Keratinocyte (primary cell): ENCODE measurements at regions not wholly inside any gene's neighbourhood (a gene's known extent, or its start where the extent isn't known, plus 50 kb on each side); places are given as distances from the start of the nearest gene placed in this dataset.
"Not testable (repeated sequence)": the region's sequence is repeated elsewhere in the genome, so short reads cannot be mapped to it uniquely, and the experiment has no call there.

Experiments
- DNase-seq: peaks from one replicate; pipeline ENCODE4 v3.0.0-alpha.2; 2011; ENCODE audit warnings: low read depth, missing footprints, low spot score
- FAIRE-seq: peaks from 2 replicates; lab custom pipeline; 2011; peaks lifted over from hg19 to GRCh38; lab: Jason Lieb, UNC
- H2AFZ ChIP-seq: 2 replicates; pipeline ENCODE4 v1.6.0; 2012; ENCODE audit warnings: low read length, control low read depth, inconsistent platforms; ENCODE audit not compliant: control insufficient read depth
- H3K27ac ChIP-seq: 2 replicates; pipeline ENCODE4 v1.5.1; 2011; ENCODE audit warnings: low read length; ENCODE audit not compliant: control insufficient read depth, insufficient read depth
- H3K27me3 ChIP-seq: 3 replicates; pipeline ENCODE4 v1.6.0; 2011; ENCODE audit warnings: low read length; ENCODE audit not compliant: control insufficient read depth, insufficient read depth; ENCODE audit errors: extremely low read depth
- H3K36me3 ChIP-seq, 2 experiments: 2 replicates in 1 of 2; 3 replicates in 1 of 2; pipeline ENCODE4 v1.5.1; 2011; ENCODE audit warnings: low read length in 2 of 2, mild to moderate bottlenecking in 1 of 2; ENCODE audit not compliant: control insufficient read depth in 2 of 2, insufficient read depth in 2 of 2; ENCODE audit errors: extremely low read depth in 1 of 2
- H3K4me1 ChIP-seq: 3 replicates; pipeline ENCODE4 v1.5.1; 2011; ENCODE audit warnings: low read length; ENCODE audit not compliant: control insufficient read depth, insufficient read depth; ENCODE audit errors: extremely low read depth
- H3K4me2 ChIP-seq: 3 replicates; pipeline ENCODE4 v1.6.0; 2011; ENCODE audit warnings: low read depth, low read length; ENCODE audit not compliant: control insufficient read depth, insufficient read depth; ENCODE audit errors: extremely low read depth
- H3K4me3 ChIP-seq, 3 experiments: fragments of 200-600 bp in 1 of 3; sonication (generic) in 1 of 3; 2 replicates in 2 of 3; 3 replicates in 1 of 3; pipeline ENCODE4 v1.5.1; 2011 to 2016; ENCODE audit warnings: low read length in 3 of 3, mild to moderate bottlenecking in 3 of 3, control low read depth in 2 of 3, inconsistent platforms in 1 of 3, low read depth in 1 of 3, mixed read lengths in 1 of 3, mixed run types in 1 of 3, moderate library complexity in 1 of 3; ENCODE audit not compliant: control insufficient read depth in 2 of 3, insufficient read depth in 2 of 3; ENCODE audit errors: extremely low read depth in 1 of 3
- H3K79me2 ChIP-seq: 2 replicates; pipeline ENCODE4 v1.6.0; 2012; ENCODE audit warnings: low read length; ENCODE audit not compliant: control insufficient read depth, insufficient read depth
- H3K9ac ChIP-seq: 3 replicates; pipeline ENCODE4 v1.6.0; 2011; ENCODE audit warnings: low read length; ENCODE audit not compliant: control insufficient read depth, insufficient read depth; ENCODE audit errors: extremely low read depth
- H3K9me1 ChIP-seq: 3 replicates; pipeline ENCODE4 v1.6.0; 2011; ENCODE audit warnings: low read length; ENCODE audit not compliant: control insufficient read depth, insufficient read depth; ENCODE audit errors: extremely low read depth
- H3K9me3 ChIP-seq: 2 replicates; pipeline ENCODE4 v1.5.1; 2012; ENCODE audit warnings: low read depth, low read length; ENCODE audit not compliant: control insufficient read depth
- H4K20me1 ChIP-seq: 3 replicates; pipeline ENCODE4 v1.6.0; 2011; ENCODE audit warnings: low read length; ENCODE audit not compliant: control insufficient read depth, insufficient read depth; ENCODE audit errors: extremely low read depth
- EZH2 ChIP-seq: IDR thresholded peaks from one replicate; pipeline ENCODE4 v1.6.1; 2012; ENCODE audit warnings: inconsistent platforms, mild to moderate bottlenecking, low read length, moderate library complexity
- dilution Hi-C: fragments of 300-500 bp; cut with MboI; formaldehyde crosslinking; loops from one replicate; pipeline ENCODE4 v1.7.0; 2020; ENCODE audit warnings: low sequenced_read_pairs; ENCODE audit not compliant: extremely low pct_ligation_motif_present
- TF ChIP-seq, protein P1 (sequence below), 3 experiments: IDR thresholded peaks in 1 of 3; conservative IDR thresholded peaks in 1 of 3; optimal IDR thresholded peaks in 1 of 3; 2 replicates in 2 of 3; 3 replicates in 1 of 3; pipeline versions ENCODE3 to v1.5.1; 2011; ENCODE audit warnings: low read length in 3 of 3, mild to moderate bottlenecking in 3 of 3, moderate library complexity in 2 of 3, control low read depth in 1 of 3, inconsistent platforms in 1 of 3; ENCODE audit not compliant: insufficient read depth in 2 of 3; ENCODE audit errors: extremely low read depth in 1 of 3

DNA sequence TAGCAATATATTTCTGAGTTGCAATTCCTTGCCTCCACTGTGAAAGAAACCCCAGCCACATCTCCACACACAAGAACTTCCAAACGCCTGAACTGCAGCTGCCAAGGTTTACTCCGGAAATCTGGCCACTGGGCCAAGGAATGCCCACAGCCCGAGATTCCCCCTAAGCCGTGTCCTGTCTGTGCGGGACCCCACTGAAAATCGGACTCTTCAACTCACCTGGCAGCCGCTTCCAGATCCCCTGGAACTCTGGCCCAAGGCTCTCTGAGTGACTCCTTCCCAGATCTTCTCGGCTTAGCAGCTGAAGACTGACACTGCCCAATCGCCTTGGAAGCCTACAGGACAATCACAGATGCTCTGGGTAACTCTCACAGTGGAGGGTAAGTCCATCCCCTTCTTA lies 256.3 kb upstream of the GULP1 start:
- H3K27ac ChIP-seq, H3K79me2 ChIP-seq, H4K20me1 ChIP-seq, H3K9me3 ChIP-seq, H3K4me2 ChIP-seq, dilution Hi-C loops, DNase-seq, H3K4me3 ChIP-seq, H3K36me3 ChIP-seq, H3K4me1 ChIP-seq, H3K9me1 ChIP-seq, H2AFZ ChIP-seq, H3K27me3 ChIP-seq, FAIRE-seq, H3K9ac ChIP-seq: not testable (repeated sequence)

DNA sequence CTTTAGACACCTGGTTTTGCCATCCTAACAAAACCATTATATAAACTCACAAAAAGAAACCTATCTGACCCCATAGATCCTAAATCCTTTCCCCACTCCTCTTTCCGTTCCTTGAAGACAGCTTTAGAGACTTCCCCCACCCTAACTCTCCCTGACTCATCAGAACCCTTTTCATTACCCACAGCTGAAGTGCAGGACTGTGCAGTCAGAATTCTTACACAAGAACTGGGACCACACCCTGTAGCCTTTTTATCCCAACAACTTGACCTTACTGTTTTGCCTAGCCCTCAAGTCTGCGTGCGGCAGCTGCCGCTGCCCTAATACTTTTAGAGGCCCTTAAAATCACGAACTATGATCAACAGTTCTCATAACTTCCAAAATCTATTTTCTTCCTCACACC lies 254.9 kb upstream of the GULP1 start:
- H3K4me2 ChIP-seq, H2AFZ ChIP-seq, H3K9me3 ChIP-seq, H3K36me3 ChIP-seq, dilution Hi-C loops, H3K4me1 ChIP-seq, H3K9me1 ChIP-seq, H3K27me3 ChIP-seq, H4K20me1 ChIP-seq, FAIRE-seq, H3K27ac ChIP-seq, H3K9ac ChIP-seq, H3K4me3 ChIP-seq, H3K79me2 ChIP-seq, DNase-seq: not testable (repeated sequence)

DNA sequence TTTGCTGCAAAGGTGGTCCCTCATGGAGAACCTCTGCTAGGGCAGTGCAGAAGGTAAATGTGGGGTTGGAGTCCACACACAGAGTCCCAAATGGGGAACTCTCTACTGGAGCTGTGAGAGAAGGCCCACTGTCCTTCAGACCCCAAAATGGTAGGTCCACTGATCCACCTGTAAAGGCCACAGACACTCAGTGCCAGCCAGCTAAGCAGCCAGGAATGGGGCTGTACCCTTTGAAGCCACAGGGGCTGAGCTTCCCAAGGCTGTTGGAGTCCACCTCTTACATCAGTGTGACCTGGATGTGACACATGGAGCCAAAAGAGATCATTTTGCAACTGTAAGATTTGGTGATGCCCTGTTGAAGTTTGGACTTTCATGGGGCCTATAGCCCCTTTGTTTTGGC lies 252.4 kb upstream of the GULP1 start:
- Histone ChIP-seq H3K27me3 (no peaks in the 10 kb centered on the region), H3K9ac (no peak overlapping the region), H3K9me3 (no peaks in the 10 kb centered on the region), H3K9me1 (no peaks in the 10 kb centered on the region), H3K4me3 (no peak overlapping the region), H3K4me2 (no peak overlapping the region), H2AFZ (no peak overlapping the region), H4K20me1 (no peaks in the 10 kb centered on the region), H3K4me1 (no peaks in the 10 kb centered on the region), H3K79me2 (no peaks in the 10 kb centered on the region), H3K27ac (no peak overlapping the region), H3K36me3 (no peaks in the 10 kb centered on the region)
- dilution Hi-C loops = no loop called here
- DNase-seq (no peak), FAIRE-seq (no peak)
- TF ChIP-seq, protein P1, sequence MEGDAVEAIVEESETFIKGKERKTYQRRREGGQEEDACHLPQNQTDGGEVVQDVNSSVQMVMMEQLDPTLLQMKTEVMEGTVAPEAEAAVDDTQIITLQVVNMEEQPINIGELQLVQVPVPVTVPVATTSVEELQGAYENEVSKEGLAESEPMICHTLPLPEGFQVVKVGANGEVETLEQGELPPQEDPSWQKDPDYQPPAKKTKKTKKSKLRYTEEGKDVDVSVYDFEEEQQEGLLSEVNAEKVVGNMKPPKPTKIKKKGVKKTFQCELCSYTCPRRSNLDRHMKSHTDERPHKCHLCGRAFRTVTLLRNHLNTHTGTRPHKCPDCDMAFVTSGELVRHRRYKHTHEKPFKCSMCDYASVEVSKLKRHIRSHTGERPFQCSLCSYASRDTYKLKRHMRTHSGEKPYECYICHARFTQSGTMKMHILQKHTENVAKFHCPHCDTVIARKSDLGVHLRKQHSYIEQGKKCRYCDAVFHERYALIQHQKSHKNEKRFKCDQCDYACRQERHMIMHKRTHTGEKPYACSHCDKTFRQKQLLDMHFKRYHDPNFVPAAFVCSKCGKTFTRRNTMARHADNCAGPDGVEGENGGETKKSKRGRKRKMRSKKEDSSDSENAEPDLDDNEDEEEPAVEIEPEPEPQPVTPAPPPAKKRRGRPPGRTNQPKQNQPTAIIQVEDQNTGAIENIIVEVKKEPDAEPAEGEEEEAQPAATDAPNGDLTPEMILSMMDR (optimal IDR thresholded peaks at IDR 0.05 in 1 of 3, IDR thresholded peaks at IDR 0.05 in 1 of 3, conservative IDR thresholded peaks at IDR 0.05 in 1 of 3; ENCODE audit: extremely low read depth in 1 of 3, insufficient read depth in 2 of 3, low read length in 3 of 3) = no peak
- no peak for TF ChIP-seq EZH2
